Smooth muscle cell (in vitro differentiated cells): ENCODE measurements at regions not wholly inside any gene's neighbourhood (a gene's known extent, or its start where the extent isn't known, plus 50 kb on each side); places are given as distances from the start of the nearest gene placed in this dataset.

Experiments used
- DNase-seq: peaks from one replicate; lab custom pipeline; 2025; ENCODE audit not compliant: unreplicated experiment; lab: John Stamatoyannopoulos, UW
- H2AFZ ChIP-seq: fragments of 200-600 bp; sonication (generic); 2 replicates; pipeline ENCODE4 v1.6.0; 2016; ENCODE audit warnings: antibody characterized with exemption, low read depth, mild to moderate bottlenecking
- H3F3A ChIP-seq: fragments of 200-600 bp; sonication (generic); 2 replicates; pipeline ENCODE4 v1.6.0; 2017; ENCODE audit warnings: antibody characterized with exemption, low read depth
- H3K27ac ChIP-seq: fragments of 200-600 bp; sonication (generic); 2 replicates; pipeline ENCODE4 v1.5.1; 2016; ENCODE audit warnings: low read depth, mild to moderate bottlenecking
- H3K27me3 ChIP-seq: fragments of 200-600 bp; sonication (generic); 2 replicates; pipeline ENCODE4 v1.6.1; 2016; ENCODE audit warnings: low read depth, mild to moderate bottlenecking
- H3K36me3 ChIP-seq: fragments of 200-600 bp; sonication (generic); 2 replicates; pipeline ENCODE4 v1.5.1; 2016; ENCODE audit warnings: low read depth
- H3K4me1 ChIP-seq: fragments of 200-600 bp; sonication (generic); 2 replicates; pipeline ENCODE4 v1.5.1; 2016; ENCODE audit warnings: low read depth
- H3K4me2 ChIP-seq: fragments of 200-600 bp; sonication (generic); 2 replicates; pipeline ENCODE4 v1.6.0; 2016; ENCODE audit warnings: mild to moderate bottlenecking
- H3K4me3 ChIP-seq: fragments of 200-600 bp; sonication (generic); 2 replicates; pipeline ENCODE4 v1.5.1; 2016; ENCODE audit warnings: mild to moderate bottlenecking
- H3K79me2 ChIP-seq: fragments of 200-600 bp; sonication (generic); 2 replicates; pipeline ENCODE4 v1.6.0; 2016; ENCODE audit warnings: low read depth, mild to moderate bottlenecking
- H3K9ac ChIP-seq: fragments of 200-600 bp; sonication (generic); 2 replicates; pipeline ENCODE4 v1.6.0; 2016; ENCODE audit warnings: low read depth
- H3K9me3 ChIP-seq: fragments of 200-600 bp; sonication (generic); replicated peaks from 2 replicates; pipeline ENCODE4 v1.5.1; 2016; ENCODE audit warnings: low read depth
- H4K20me1 ChIP-seq: fragments of 200-600 bp; sonication (generic); 2 replicates; pipeline ENCODE4 v1.6.0; 2016; ENCODE audit warnings: low read depth
- CTCF ChIP-seq: fragments of 200-600 bp; sonication (generic); IDR thresholded peaks from 2 replicates; pipeline ENCODE4 v1.5.1; 2017; ENCODE audit warnings: borderline replicate concordance, mild to moderate bottlenecking, antibody characterized with exemption; ENCODE audit not compliant: insufficient read depth, poor library complexity, severe bottlenecking
- WGBS: methylation state at CpG from one replicate; pipeline ENCODE4 v1.1.7; 2016; ENCODE audit warnings: low lambda C conversion rate; 5-methylcytosine and 5-hydroxymethylcytosine counted together

GRCh38 chr3:187571701-187572100 lies 98.5 kb downstream of the SST start:
- no peak overlapping the region for H3K4me2 ChIP-seq
- no peak overlapping the region for H3K27ac ChIP-seq
- WGBS = 97% methylated on average over 4 of the region's 4 CpGs

GRCh38 chr3:187570776-187571175 lies 99.4 kb downstream of the SST start:
- Histone ChIP-seq H3K4me2 (peak overlapping the region; percentile 13), H3K36me3 (no peaks in the 10 kb centered on the region), H4K20me1 (no peaks in the 10 kb centered on the region), H3K79me2 (no peaks in the 10 kb centered on the region), H2AFZ (no peak overlapping the region), H3K9me3 (no peaks in the 10 kb centered on the region), H3K4me3 (no peak overlapping the region), H3F3A (peaks cover 7% of the 10 kb centered on the region), H3K9ac (no peak overlapping the region), H3K27me3 (no peaks in the 10 kb centered on the region), H3K4me1 (peaks cover 22% of the 10 kb centered on the region), H3K27ac (no peak overlapping the region)
- no peak for DNase-seq
- TF ChIP-seq CTCF = no peak
- 34% methylated on average over 2 of the region's 2 CpGs for WGBS

More at GRCh38 chr3:187571701-187572100, 98.5 kb downstream of the SST start:
- Histone ChIP-seq H3K27me3 (no peaks in the 10 kb centered on the region), H3K79me2 (no peaks in the 10 kb centered on the region), H3F3A (peaks cover 7% of the 10 kb centered on the region), H3K4me1 (peaks cover 20% of the 10 kb centered on the region), H3K9me3 (no peaks in the 10 kb centered on the region), H4K20me1 (no peaks in the 10 kb centered on the region), H2AFZ (no peak overlapping the region), H3K9ac (no peak overlapping the region), H3K4me3 (no peak overlapping the region), H3K36me3 (no peaks in the 10 kb centered on the region)
- DNase-seq = no peak
- TF ChIP-seq CTCF = no peak

- H3K4me3 ChIP-seq = no peak overlapping the region
- peaks cover 7% of the 10 kb centered on the region for H3F3A ChIP-seq
- H3K4me1 ChIP-seq = peaks cover 22% of the 10 kb centered on the region
- 81% methylated on average over 4 of the region's 4 CpGs for WGBS
- H3K9ac ChIP-seq = no peak overlapping the region
- no peaks in the 10 kb centered on the region for H3K36me3 ChIP-seq
- no peaks in the 10 kb centered on the region for H3K79me2 ChIP-seq
- no peak overlapping the region for H3K27ac ChIP-seq
- TF ChIP-seq CTCF = no peak
- H4K20me1 ChIP-seq = no peaks in the 10 kb centered on the region
- DNase-seq = no peak
- no peaks in the 10 kb centered on the region for H3K9me3 ChIP-seq
- H3K4me2 ChIP-seq = peak overlapping the region; percentile 27
- H2AFZ ChIP-seq = no peak overlapping the region
- no peaks in the 10 kb centered on the region for H3K27me3 ChIP-seq
Measured at GRCh38 chr3:187568171-187568570, 102.0 kb downstream of the SST start.

- no peaks in the 10 kb centered on the region for H3K79me2 ChIP-seq
- no peaks in the 10 kb centered on the region for H4K20me1 ChIP-seq
- no peaks in the 10 kb centered on the region for H3K9me3 ChIP-seq
- H3K36me3 ChIP-seq = no peaks in the 10 kb centered on the region
- no peak overlapping the region for H3K27ac ChIP-seq
- H3K4me1 ChIP-seq = peaks cover 22% of the 10 kb centered on the region
- no peak for TF ChIP-seq CTCF
- H2AFZ ChIP-seq = no peak overlapping the region
- H3F3A ChIP-seq = peaks cover 7% of the 10 kb centered on the region
- 45% methylated on average over 2 of the region's 2 CpGs for WGBS
- no peak overlapping the region for H3K4me3 ChIP-seq
- DNase-seq = no peak
- H3K27me3 ChIP-seq = no peaks in the 10 kb centered on the region
- no peak overlapping the region for H3K9ac ChIP-seq
- H3K4me2 ChIP-seq = peak overlapping the region; percentile 27
Measured at GRCh38 chr3:187567661-187568121, 102.5 kb downstream of the SST start.
